Ishikawa (cell line): ENCODE measurements at regions not wholly inside any gene's neighbourhood (a gene's known extent, or its start where the extent isn't known, plus 50 kb on each side); places are given as distances from the start of the nearest gene placed in this dataset.

Source experiments
- CREB1 ChIP-seq: IDR thresholded peaks from 2 replicates; pipeline ENCODE4 v1.6.1; 2012; ENCODE audit warnings: low read depth
- EP300 ChIP-seq: IDR thresholded peaks from 2 replicates; pipeline ENCODE4 v1.6.1; 2012; ENCODE audit warnings: borderline replicate concordance
- FOXM1 ChIP-seq: IDR thresholded peaks from 2 replicates; pipeline ENCODE4 v1.6.1; 2012; ENCODE audit warnings: low read depth, borderline replicate concordance
- RAD21 ChIP-seq: IDR thresholded peaks from 2 replicates; pipeline ENCODE4 v1.6.1; 2012; ENCODE audit warnings: low read depth
- TCF12 ChIP-seq: IDR thresholded peaks from 2 replicates; pipeline ENCODE4 v1.6.1; 2012; ENCODE audit warnings: low read depth
- ZBTB7A ChIP-seq: IDR thresholded peaks from 2 replicates; pipeline ENCODE4 v1.6.1; 2012; ENCODE audit warnings: low read depth

DNA sequence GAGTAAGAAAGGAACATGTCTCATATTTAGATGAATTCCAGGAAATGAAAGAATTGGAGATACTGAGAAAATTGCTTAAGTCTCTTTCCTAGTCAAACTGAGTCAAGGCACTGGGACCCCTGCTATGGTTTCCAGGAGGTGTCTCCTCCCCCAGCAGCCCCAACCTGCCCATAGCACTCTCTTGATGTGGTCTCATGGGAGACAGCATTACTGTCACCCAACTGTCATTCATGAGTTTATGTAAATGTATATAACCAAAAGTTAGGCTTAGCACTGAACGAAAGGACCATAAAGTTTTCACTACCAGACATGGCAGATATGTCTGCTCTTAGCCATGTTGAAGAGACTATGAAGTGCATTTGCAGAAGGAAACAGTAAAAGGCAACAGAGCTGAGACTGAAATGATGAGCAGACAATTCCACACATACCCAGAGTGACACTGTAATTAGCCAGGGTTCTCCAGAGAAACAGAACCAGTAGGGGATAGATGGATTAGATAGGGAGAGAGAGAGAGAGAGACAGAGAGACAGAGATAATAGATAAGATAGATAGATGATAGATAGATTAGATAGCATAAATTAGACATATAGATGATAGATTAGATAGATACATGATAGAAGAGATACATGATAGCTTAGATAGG is 328.1 kb downstream of the BRD1 start:
- TF ChIP-seq RAD21 (no peak), ZBTB7A (no peak), EP300 (no peak), TCF12 (no peak), FOXM1 (no peak), CREB1 (no peak)
